ENCODE measurements at regions not wholly inside any gene's neighbourhood (a gene's known extent, or its start where the extent isn't known, plus 50 kb on each side); places are given as distances from the start of the nearest gene placed in this dataset.

- TF ChIP-seq CTCF (IDR thresholded peaks at IDR 0.05), result no peak
- no peak for TF ChIP-seq EZH2 (IDR thresholded peaks at IDR 0.05; ENCODE audit: borderline replicate concordance, insufficient read depth, low read depth, low read length, poor library complexity, severe bottlenecking)
Measured at GRCh38 chr2:19671916-19672315, 229.9 kb downstream of the TTC32 start.

All from B cell (primary cell).